B cell (primary cell): ENCODE measurements at regions not wholly inside any gene's neighbourhood (a gene's known extent, or its start where the extent isn't known, plus 50 kb on each side); places are given as distances from the start of the nearest gene placed in this dataset.

Source experiments
- ATAC-seq: fragments of 200-7000 bp; cut with Tn5 transposase; one replicate; pipeline ENCODE4 v1.10.0; 2021; ENCODE audit warnings: low read depth, mild to moderate bottlenecking, moderate number of reproducible peaks, moderate library complexity
- CTCF ChIA-PET: fragments of 350-600 bp; sonication (Branson Sonifier 250); formaldehyde crosslinking; loops from one replicate; lab custom pipeline; 2021; ENCODE audit warnings: antibody characterized with exemption, inconsistent platforms; lab: Charles Lee
- POLR2A ChIA-PET: fragments of 350-600 bp; sonication (Branson Sonifier 250); formaldehyde crosslinking; loops from one replicate; lab custom pipeline; 2021; ENCODE audit warnings: antibody characterized with exemption; lab: Charles Lee
- DNase-seq: peaks from one replicate; pipeline ENCODE4 v3.0.0; 2013
- H2AFZ ChIP-seq: 2 replicates; pipeline ENCODE4 v1.6.1; 2012; ENCODE audit warnings: mild to moderate bottlenecking, low read depth, low read length; ENCODE audit not compliant: insufficient read depth, poor library complexity, severe bottlenecking
- H3K27ac ChIP-seq, 2 donors: 1 replicate in 1 of 2; 2 replicates in 1 of 2; pipeline ENCODE4 v1.5.1; 2012 to 2013; ENCODE audit warnings: low read length in 2 of 2, mild to moderate bottlenecking in 2 of 2, moderate library complexity in 1 of 2
- H3K27me3 ChIP-seq, 4 experiments: fragments of 200-600 bp in 1 of 4; sonication (generic) in 1 of 4; replicated peaks in 1 of 4; 1 replicate in 2 of 4; 2 replicates in 2 of 4; pipeline versions ENCODE4 v1.6.1 to v1.7.0; 2013 to 2016; ENCODE audit warnings: low read length in 3 of 4, mild to moderate bottlenecking in 2 of 4, mixed read lengths in 1 of 4, moderate library complexity in 1 of 4; ENCODE audit not compliant: insufficient read depth in 4 of 4, control insufficient read depth in 3 of 4; ENCODE audit errors: control extremely low read depth in 1 of 4
- H3K36me3 ChIP-seq, 2 experiments: replicated peaks in 1 of 2; 1 replicate in 1 of 2; 2 replicates in 1 of 2; pipeline versions ENCODE4 v1.6.1 to v1.7.1; 2013; ENCODE audit warnings: low read length in 1 of 2; ENCODE audit not compliant: insufficient read depth in 2 of 2, control insufficient read depth in 1 of 2; ENCODE audit errors: control extremely low read depth in 1 of 2, extremely low read depth in 1 of 2
- H3K4me1 ChIP-seq, 2 donors: fragments of 200-600 bp in 1 of 2; sonication (generic) in 1 of 2; 1 replicate in 1 of 2; 2 replicates in 1 of 2; pipeline versions ENCODE4 v1.5.1 to v1.6.1; 2013 to 2017; ENCODE audit warnings: low read length in 2 of 2; ENCODE audit not compliant: control insufficient read depth in 2 of 2, insufficient read depth in 2 of 2
- H3K4me2 ChIP-seq: replicated peaks from 2 replicates; pipeline ENCODE3; 2012; ENCODE audit warnings: mild to moderate bottlenecking, low read depth, low read length; ENCODE audit not compliant: poor library complexity, severe bottlenecking
- H3K4me3 ChIP-seq, 5 experiments: fragments of 200-600 bp in 1 of 5; sonication (generic) in 1 of 5; 1 replicate in 3 of 5; 2 replicates in 2 of 5; pipeline versions ENCODE4 v1.5.1 to v1.7.0; 2011 to 2016; ENCODE audit warnings: low read length in 4 of 5, mild to moderate bottlenecking in 4 of 5, low read depth in 2 of 5, control low read depth in 1 of 5, moderate library complexity in 1 of 5; ENCODE audit not compliant: insufficient read depth in 1 of 5; ENCODE audit errors: control extremely low read depth in 1 of 5, extremely low read depth in 1 of 5
- H3K79me2 ChIP-seq: fragments of 200-600 bp; sonication (generic); one replicate; pipeline ENCODE4 v1.6.0; 2016; ENCODE audit warnings: low read length; ENCODE audit not compliant: control insufficient read depth, insufficient read depth
- H3K9ac ChIP-seq: fragments of 200-600 bp; sonication (generic); 2 replicates; pipeline ENCODE4 v1.6.1; 2017; ENCODE audit warnings: mild to moderate bottlenecking, low read length, moderate library complexity
- H3K9me3 ChIP-seq, 3 donors: one replicate each; pipeline versions ENCODE4 v1.6.1 to v1.7.1; 2013; ENCODE audit warnings: low read length in 2 of 3; ENCODE audit not compliant: control insufficient read depth in 2 of 3, insufficient read depth in 1 of 3; ENCODE audit errors: control extremely low read depth in 1 of 3
- H4K20me1 ChIP-seq: 2 replicates; pipeline ENCODE4 v1.6.0; 2012; ENCODE audit warnings: mild to moderate bottlenecking, low read length; ENCODE audit not compliant: insufficient read depth, control insufficient read depth, poor library complexity, severe bottlenecking
- H3K27ac Mint-ChIP-seq: one replicate; pipeline ENCODE4 v1.8.0; 2021; ENCODE audit warnings: mixed read lengths
- H3K27me3 Mint-ChIP-seq: one replicate; pipeline ENCODE4 v1.8.0; 2021; ENCODE audit warnings: mixed read lengths
- H3K4me1 Mint-ChIP-seq: one replicate; pipeline ENCODE4 v1.8.0; 2021; ENCODE audit warnings: mixed read lengths
- H3K4me3 Mint-ChIP-seq: one replicate; pipeline ENCODE4 v1.8.0; 2021; ENCODE audit warnings: mixed read lengths
- H3K9me3 Mint-ChIP-seq: one replicate; pipeline ENCODE4 v1.8.0; 2022; ENCODE audit warnings: mixed read lengths; ENCODE audit not compliant: insufficient read depth
- EZH2 ChIP-seq: IDR thresholded peaks from 2 replicates; pipeline ENCODE4 v1.6.1; 2012; ENCODE audit warnings: borderline replicate concordance, low read depth, mild to moderate bottlenecking, moderate library complexity, low read length; ENCODE audit not compliant: insufficient read depth, poor library complexity, severe bottlenecking
- WGBS: methylation state at CpG from one replicate; pipeline ENCODE4 v1.1.5; 2013; ENCODE audit warnings: missing lambda C conversion rate; ENCODE audit not compliant: insufficient coverage; 5-methylcytosine and 5-hydroxymethylcytosine counted together
- intact Hi-C: fragments of 100-400 bp; cut with micrococcal nuclease; formaldehyde crosslinking; loops from one replicate; pipeline ENCODE4 v1.10.0; 2022
- TF ChIP-seq, protein P1 (sequence below): fragments of 200-600 bp; IDR thresholded peaks from one replicate; pipeline ENCODE4 v1.8.0; 2022; ENCODE audit warnings: antibody characterized with exemption, mild to moderate bottlenecking

DNA sequence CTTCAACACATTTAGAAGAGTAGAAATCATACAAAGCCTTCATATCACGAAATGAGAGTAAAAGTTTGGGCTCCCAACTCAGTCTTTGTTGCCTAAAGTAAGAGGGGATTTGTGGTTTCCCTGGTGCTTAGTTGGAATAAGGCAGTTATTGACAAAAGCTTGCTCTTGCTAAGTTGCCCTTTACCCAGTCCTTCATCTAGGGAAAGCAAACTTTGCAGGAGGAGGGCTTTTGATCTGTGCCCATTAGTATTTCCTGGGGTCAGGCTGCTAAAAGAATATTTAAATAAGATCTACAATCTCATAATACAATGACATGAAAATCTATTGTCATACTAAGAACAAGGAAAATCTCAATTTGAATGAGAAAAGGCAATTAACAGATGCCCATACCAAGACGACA, 84.1 kb upstream of the ACO1 start:
- Histone ChIP-seq H2AFZ (no peak overlapping the region), H3K4me2 (no peak overlapping the region), H3K4me1 (no peaks in the 10 kb centered on the region), H3K79me2 (no peaks in the 10 kb centered on the region), H3K9ac (no peak overlapping the region), H3K27ac (no peak overlapping the region), H3K27me3 (no peaks in the 10 kb centered on the region), H3K36me3 (no peaks in the 10 kb centered on the region), H3K9me3 (no peaks in the 10 kb centered on the region), H4K20me1 (no peaks in the 10 kb centered on the region), H3K4me3 (no peak overlapping the region)
- POLR2A ChIA-PET = no interaction called here
- DNase-seq = no peak
- intact Hi-C loops = no loop called here
- Mint-ChIP-seq H3K27ac (no peak overlapping the region), H3K4me1 (no peaks in the 10 kb centered on the region), H3K4me3 (no peak overlapping the region), H3K27me3 (peaks cover 3% of the 10 kb centered on the region), H3K9me3 (peaks cover 2% of the 10 kb centered on the region)
- TF ChIP-seq EZH2 = no peak
- TF ChIP-seq, protein P1, sequence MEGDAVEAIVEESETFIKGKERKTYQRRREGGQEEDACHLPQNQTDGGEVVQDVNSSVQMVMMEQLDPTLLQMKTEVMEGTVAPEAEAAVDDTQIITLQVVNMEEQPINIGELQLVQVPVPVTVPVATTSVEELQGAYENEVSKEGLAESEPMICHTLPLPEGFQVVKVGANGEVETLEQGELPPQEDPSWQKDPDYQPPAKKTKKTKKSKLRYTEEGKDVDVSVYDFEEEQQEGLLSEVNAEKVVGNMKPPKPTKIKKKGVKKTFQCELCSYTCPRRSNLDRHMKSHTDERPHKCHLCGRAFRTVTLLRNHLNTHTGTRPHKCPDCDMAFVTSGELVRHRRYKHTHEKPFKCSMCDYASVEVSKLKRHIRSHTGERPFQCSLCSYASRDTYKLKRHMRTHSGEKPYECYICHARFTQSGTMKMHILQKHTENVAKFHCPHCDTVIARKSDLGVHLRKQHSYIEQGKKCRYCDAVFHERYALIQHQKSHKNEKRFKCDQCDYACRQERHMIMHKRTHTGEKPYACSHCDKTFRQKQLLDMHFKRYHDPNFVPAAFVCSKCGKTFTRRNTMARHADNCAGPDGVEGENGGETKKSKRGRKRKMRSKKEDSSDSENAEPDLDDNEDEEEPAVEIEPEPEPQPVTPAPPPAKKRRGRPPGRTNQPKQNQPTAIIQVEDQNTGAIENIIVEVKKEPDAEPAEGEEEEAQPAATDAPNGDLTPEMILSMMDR = no peak
- CTCF ChIA-PET = no interaction called here
- no CpG with 5 or more reads among the region's 2 CpGs for WGBS
- no peak for ATAC-seq

DNA sequence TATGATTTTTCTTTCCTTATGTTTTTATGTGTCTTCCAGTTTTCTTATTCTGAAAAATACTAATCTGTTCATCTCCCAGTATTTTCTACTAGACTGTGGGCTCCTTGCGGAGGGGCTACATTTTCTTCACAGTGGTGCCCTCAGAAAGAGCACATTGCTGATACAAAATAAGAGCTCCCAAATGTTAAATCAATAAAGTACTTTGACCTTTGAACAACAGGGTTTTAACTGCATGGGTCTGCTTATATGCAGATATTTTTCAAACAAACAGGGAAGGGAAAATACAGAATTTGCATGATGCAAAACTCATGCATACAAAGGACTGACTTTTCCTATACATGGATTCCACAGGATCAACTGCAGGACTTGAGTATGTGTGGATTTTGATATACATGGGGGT, 79.9 kb upstream of the ACO1 start:
- Histone ChIP-seq H3K4me2 (no peak overlapping the region), H3K36me3 (no peaks in the 10 kb centered on the region), H4K20me1 (no peaks in the 10 kb centered on the region), H3K27me3 (no peaks in the 10 kb centered on the region), H3K27ac (no peak overlapping the region), H3K79me2 (no peaks in the 10 kb centered on the region), H2AFZ (no peak overlapping the region), H3K9me3 (no peaks in the 10 kb centered on the region), H3K9ac (no peak overlapping the region), H3K4me3 (no peak overlapping the region), H3K4me1 (no peaks in the 10 kb centered on the region)
- ATAC-seq = no peak
- Mint-ChIP-seq H3K27ac (no peak overlapping the region), H3K27me3 (no peaks in the 10 kb centered on the region), H3K4me1 (no peaks in the 10 kb centered on the region), H3K9me3 (peaks cover 7% of the 10 kb centered on the region), H3K4me3 (no peak overlapping the region)
- TF ChIP-seq EZH2 = no peak
- TF ChIP-seq, protein P1 = no peak
- ChIA-PET CTCF (no interaction called here), POLR2A (no interaction called here)
- WGBS = no CpG with 5 or more reads among the region's 1 CpG
- intact Hi-C loops = no loop called here
- no peak for DNase-seq
